Tongue (tissue), 1 donor: ENCODE measurements at regions not wholly inside any gene's neighbourhood (a gene's known extent, or its start where the extent isn't known, plus 50 kb on each side); places are given as distances from the start of the nearest gene placed in this dataset.
"Not testable (repeated sequence)": the region's sequence is repeated elsewhere in the genome, so short reads cannot be mapped to it uniquely, and the experiment has no call there.

Source experiments
- DNase-seq: peaks from one replicate; pipeline ENCODE4 v3.0.0-alpha.2; 2015

- peak; percentile 89 for DNase-seq
These were observed 232.5 kb downstream of the SKIDA1 start for GRCh38 chr10:21292763-21293517.

GRCh38 chr10:21290499-21291160 is 234.9 kb downstream of the SKIDA1 start:
- DNase-seq: no peak

- no peak for DNase-seq
These were observed 235.5 kb downstream of the SKIDA1 start for GRCh38 chr10:21289961-21290360.

- no peak for DNase-seq
These were observed 236.2 kb downstream of the SKIDA1 start for GRCh38 chr10:21289271-21289670.

GRCh38 chr10:21285742-21286331 is 239.6 kb downstream of the SKIDA1 start:
- DNase-seq: no peak

GRCh38 chr10:21285207-21285606 is 240.3 kb downstream of the SKIDA1 start:
- no peak for DNase-seq

- DNase-seq: no peak
These were observed 241.2 kb downstream of the SKIDA1 start for GRCh38 chr10:21284301-21284700.

GRCh38 chr10:21283053-21283452 is 242.4 kb downstream of the SKIDA1 start:
- DNase-seq: not testable (repeated sequence)

- DNase-seq: no peak
These were observed 243.6 kb downstream of the SKIDA1 start for GRCh38 chr10:21281765-21282484.

GRCh38 chr10:21280971-21281572 is 244.4 kb downstream of the SKIDA1 start:
- DNase-seq: no peak

GRCh38 chr10:21280037-21280436 is 245.4 kb downstream of the SKIDA1 start:
- DNase-seq: no peak

- DNase-seq: no peak
These were observed 246.3 kb downstream of the SKIDA1 start for GRCh38 chr10:21279217-21279575.

GRCh38 chr10:21278491-21279216 is 246.8 kb downstream of the SKIDA1 start:
- peak; percentile 94 for DNase-seq

GRCh38 chr10:21273400-21273968 is 252.0 kb downstream of the SKIDA1 start:
- no peak for DNase-seq

- no peak for DNase-seq
These were observed 252.7 kb downstream of the SKIDA1 start for GRCh38 chr10:21272643-21273399.

- DNase-seq: no peak
These were observed 254.5 kb downstream of the SKIDA1 start for GRCh38 chr10:21270976-21271375.

GRCh38 chr10:21269289-21269688 is 256.2 kb downstream of the SKIDA1 start:
- no peak for DNase-seq

- DNase-seq: no peak
These were observed 259.9 kb downstream of the SKIDA1 start for GRCh38 chr10:21265622-21266021.

GRCh38 chr10:21264271-21264670 is 261.2 kb downstream of the SKIDA1 start:
- DNase-seq: no peak

- no peak for DNase-seq
These were observed 261.6 kb downstream of the SKIDA1 start for GRCh38 chr10:21263839-21264238.
